Adipocyte (in vitro differentiated cells): ENCODE measurements at regions not wholly inside any gene's neighbourhood (a gene's known extent, or its start where the extent isn't known, plus 50 kb on each side); places are given as distances from the start of the nearest gene placed in this dataset.
"Not testable (repeated sequence)": the region's sequence is repeated elsewhere in the genome, so short reads cannot be mapped to it uniquely, and the experiment has no call there.

ENCODE experiments used
- DNase-seq: peaks from one replicate; pipeline ENCODE4 v3.0.0-alpha.2; 2015; ENCODE audit warnings: low read depth
- H3K27me3 ChIP-seq: replicated peaks from 2 replicates; pipeline ENCODE4 v1.7.0; 2013; ENCODE audit warnings: mild to moderate bottlenecking, low read length, moderate library complexity; ENCODE audit not compliant: control insufficient read depth, insufficient read depth
- H3K36me3 ChIP-seq: 2 replicates; pipeline ENCODE4 v1.7.0; 2013; ENCODE audit warnings: low read length, mild to moderate bottlenecking, moderate library complexity; ENCODE audit not compliant: control insufficient read depth, insufficient read depth, severe bottlenecking
- H3K4me1 ChIP-seq: 2 replicates; pipeline ENCODE4 v1.7.0; 2013; ENCODE audit warnings: mild to moderate bottlenecking, low read length, moderate library complexity; ENCODE audit not compliant: control insufficient read depth, insufficient read depth
- H3K4me3 ChIP-seq: 2 replicates; pipeline ENCODE4 v1.7.0; 2013; ENCODE audit warnings: mild to moderate bottlenecking, low read length, moderate library complexity
- H3K9ac ChIP-seq: 2 replicates; pipeline ENCODE4 v1.7.0; 2013; ENCODE audit warnings: mild to moderate bottlenecking, low read length, moderate library complexity
- H3K9me3 ChIP-seq: 2 replicates; pipeline ENCODE4 v1.7.0; 2013; ENCODE audit warnings: mild to moderate bottlenecking, low read length, moderate library complexity; ENCODE audit not compliant: control insufficient read depth

- Histone ChIP-seq H3K4me3 (no peak overlapping the region), H3K4me1 (no peaks in the 10 kb centered on the region), H3K9me3 (peaks cover 5% of the 10 kb centered on the region), H3K27me3 (no peaks in the 10 kb centered on the region), H3K9ac (no peak overlapping the region), H3K36me3 (no peaks in the 10 kb centered on the region)
- no peak for DNase-seq
Measured at GRCh38 chr7:84941936-84942335, 244.9 kb downstream of the SEMA3D start.

- H3K4me1 ChIP-seq, result no peaks in the 10 kb centered on the region
- no peaks in the 10 kb centered on the region for H3K36me3 ChIP-seq
- H3K27me3 ChIP-seq, result no peaks in the 10 kb centered on the region
- no peak overlapping the region for H3K9ac ChIP-seq
- H3K9me3 ChIP-seq, result peaks cover 5% of the 10 kb centered on the region
- H3K4me3 ChIP-seq, result no peak overlapping the region
- DNase-seq, result no peak
Measured at GRCh38 chr7:84941291-84941690, 245.6 kb downstream of the SEMA3D start.

- DNase-seq, result no peak
- Histone ChIP-seq H3K4me3 (no peak overlapping the region), H3K27me3 (no peaks in the 10 kb centered on the region), H3K9ac (no peak overlapping the region), H3K4me1 (no peaks in the 10 kb centered on the region), H3K9me3 (peaks cover 5% of the 10 kb centered on the region), H3K36me3 (no peaks in the 10 kb centered on the region)
Measured at GRCh38 chr7:84939888-84940287, 247.0 kb downstream of the SEMA3D start.

- Histone ChIP-seq H3K36me3 (no peaks in the 10 kb centered on the region), H3K9ac (no peak overlapping the region), H3K27me3 (no peaks in the 10 kb centered on the region), H3K4me1 (no peaks in the 10 kb centered on the region), H3K9me3 (peaks cover 5% of the 10 kb centered on the region), H3K4me3 (no peak overlapping the region)
- DNase-seq, result no peak
Measured at GRCh38 chr7:84939442-84939841, 247.4 kb downstream of the SEMA3D start.

- Histone ChIP-seq H3K9me3 (peaks cover 3% of the 10 kb centered on the region), H3K36me3 (no peaks in the 10 kb centered on the region), H3K9ac (no peak overlapping the region), H3K27me3 (no peaks in the 10 kb centered on the region), H3K4me1 (no peaks in the 10 kb centered on the region), H3K4me3 (no peak overlapping the region)
- no peak for DNase-seq
Measured at GRCh38 chr7:84924353-84924752, 262.5 kb downstream of the SEMA3D start.

- H3K4me1 ChIP-seq, result no peaks in the 10 kb centered on the region
- DNase-seq, result no peak
- H3K36me3 ChIP-seq, result no peaks in the 10 kb centered on the region
- H3K4me3 ChIP-seq, result no peak overlapping the region
- H3K27me3 ChIP-seq, result no peaks in the 10 kb centered on the region
- H3K9ac ChIP-seq, result no peak overlapping the region
- peaks cover 3% of the 10 kb centered on the region for H3K9me3 ChIP-seq
Measured at GRCh38 chr7:84923348-84923747, 263.5 kb downstream of the SEMA3D start.

GRCh38 chr7:84921154-84921553 lies 265.7 kb downstream of the SEMA3D start:
- no peaks in the 10 kb centered on the region for H3K4me1 ChIP-seq
- no peaks in the 10 kb centered on the region for H3K27me3 ChIP-seq
- H3K9ac ChIP-seq, result no peak overlapping the region
- H3K36me3 ChIP-seq, result no peaks in the 10 kb centered on the region
- peaks cover 3% of the 10 kb centered on the region for H3K9me3 ChIP-seq
- no peak overlapping the region for H3K4me3 ChIP-seq
- no peak for DNase-seq

DNA sequence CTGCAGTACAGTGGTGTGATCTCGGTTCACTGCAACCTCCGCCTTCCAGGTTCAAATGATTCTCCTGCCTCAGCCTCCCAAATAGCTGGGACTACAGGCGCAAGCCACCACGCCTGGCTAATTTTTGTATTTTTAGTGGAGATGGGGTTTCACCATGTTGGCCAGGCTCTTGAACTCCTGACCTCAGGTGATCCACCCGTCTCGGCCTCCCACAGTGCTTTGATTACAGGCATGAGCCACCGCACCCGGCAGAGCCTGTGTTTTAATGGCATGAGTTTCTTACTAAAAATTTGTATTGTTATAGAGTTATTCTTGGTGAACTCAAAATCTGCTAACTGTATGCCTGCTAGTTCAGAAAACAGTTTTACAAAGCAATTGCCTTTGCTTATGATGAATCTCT lies 269.9 kb downstream of the SEMA3D start:
- not testable (repeated sequence) for H3K9ac ChIP-seq, DNase-seq, H3K4me3 ChIP-seq, H3K9me3 ChIP-seq, H3K27me3 ChIP-seq, H3K36me3 ChIP-seq
- peaks cover 12% of the 10 kb centered on the region for H3K4me1 ChIP-seq

GRCh38 chr7:84916161-84916560 lies 270.7 kb downstream of the SEMA3D start:
- Histone ChIP-seq H3K36me3 (no peaks in the 10 kb centered on the region), H3K4me1 (peaks cover 12% of the 10 kb centered on the region), H3K27me3 (no peaks in the 10 kb centered on the region), H3K9me3 (peaks cover 3% of the 10 kb centered on the region), H3K4me3 (no peak overlapping the region), H3K9ac (no peak overlapping the region)
- DNase-seq, result no peak

DNA sequence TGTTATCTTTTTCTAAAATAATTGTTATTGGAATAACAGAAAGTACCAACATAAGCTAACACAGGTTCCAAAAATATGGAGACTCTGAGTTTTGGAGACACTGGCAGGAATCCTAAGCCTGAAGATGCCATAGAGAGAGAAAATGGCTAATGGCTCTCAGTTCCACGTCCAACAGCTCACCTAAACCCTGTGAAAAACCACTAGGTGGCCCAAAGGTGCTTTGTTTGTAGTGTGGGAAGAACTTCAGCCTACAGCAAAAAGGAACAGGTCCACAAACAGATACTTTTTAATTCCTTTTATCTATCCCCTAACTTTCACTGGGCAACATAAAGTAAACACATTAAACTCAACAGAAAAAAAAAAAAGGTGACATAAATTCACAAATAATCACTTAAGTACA lies 272.3 kb downstream of the SEMA3D start:
- no peak for DNase-seq
- H3K4me1 ChIP-seq, result peaks cover 12% of the 10 kb centered on the region
- no peaks in the 10 kb centered on the region for H3K9me3 ChIP-seq
- no peaks in the 10 kb centered on the region for H3K27me3 ChIP-seq
- H3K4me3 ChIP-seq, result no peak overlapping the region
- no peaks in the 10 kb centered on the region for H3K36me3 ChIP-seq
- no peak overlapping the region for H3K9ac ChIP-seq

DNA sequence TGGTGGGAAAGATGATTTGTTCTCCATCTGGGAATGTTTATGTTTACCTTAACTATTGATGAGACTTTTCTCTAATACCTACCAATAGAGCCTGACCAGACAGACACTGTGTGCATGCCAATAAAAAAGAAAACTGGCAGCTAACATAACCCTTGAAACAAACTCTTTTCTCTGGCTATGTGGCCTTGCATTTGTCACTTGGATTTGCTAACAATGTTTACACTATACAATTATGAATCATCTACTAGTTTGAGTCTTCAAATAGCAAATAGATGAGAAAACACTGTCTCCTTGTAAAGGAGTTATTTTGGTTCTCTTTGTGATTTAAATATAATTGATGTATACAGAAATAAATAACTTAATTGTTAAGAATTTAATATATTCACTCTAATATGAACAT lies 273.1 kb downstream of the SEMA3D start:
- Histone ChIP-seq H3K9me3 (no peaks in the 10 kb centered on the region), H3K9ac (peak overlapping the region; percentile 31), H3K36me3 (no peaks in the 10 kb centered on the region), H3K4me3 (peak overlapping the region; percentile 69), H3K4me1 (peaks cover 12% of the 10 kb centered on the region), H3K27me3 (no peaks in the 10 kb centered on the region)
- peak; percentile 43 for DNase-seq

- peak; percentile 1 for DNase-seq
- H3K4me3 ChIP-seq, result peak overlapping the region; percentile 69
- no peaks in the 10 kb centered on the region for H3K36me3 ChIP-seq
- no peaks in the 10 kb centered on the region for H3K9me3 ChIP-seq
- no peaks in the 10 kb centered on the region for H3K27me3 ChIP-seq
- peak overlapping the region; percentile 31 for H3K9ac ChIP-seq
- peaks cover 12% of the 10 kb centered on the region for H3K4me1 ChIP-seq
Measured at GRCh38 chr7:84912993-84913635, 273.7 kb downstream of the SEMA3D start.
